ENCODE measurements at regions not wholly inside any gene's neighbourhood (a gene's known extent, or its start where the extent isn't known, plus 50 kb on each side); places are given as distances from the start of the nearest gene placed in this dataset.

- no peak for TF ChIP-seq CTCF (conservative IDR thresholded peaks at IDR 0.05 in 1 of 2, IDR thresholded peaks at IDR 0.05 in 1 of 2; ENCODE audit: extremely low read depth in 1 of 2, insufficient read depth in 1 of 2, low read depth in 1 of 2, low read length in 2 of 2)
- no peak for TF ChIP-seq EZH2 (IDR thresholded peaks at IDR 0.05; ENCODE audit: borderline replicate concordance, low read length)
Observed at GRCh38 chr7:41239596-41239995, 463.3 kb downstream of the INHBA start.
